Keratinocyte (primary cell): ENCODE measurements at regions not wholly inside any gene's neighbourhood (a gene's known extent, or its start where the extent isn't known, plus 50 kb on each side); places are given as distances from the start of the nearest gene placed in this dataset.
"Not testable (repeated sequence)": the region's sequence is repeated elsewhere in the genome, so short reads cannot be mapped to it uniquely, and the experiment has no call there.

Experiments
- DNase-seq: peaks from one replicate; pipeline ENCODE4 v3.0.0-alpha.2; 2011; ENCODE audit warnings: low read depth, missing footprints, low spot score
- FAIRE-seq: peaks from 2 replicates; lab custom pipeline; 2011; peaks lifted over from hg19 to GRCh38; lab: Jason Lieb, UNC
- H2AFZ ChIP-seq: 2 replicates; pipeline ENCODE4 v1.6.0; 2012; ENCODE audit warnings: low read length, control low read depth, inconsistent platforms; ENCODE audit not compliant: control insufficient read depth
- H3K27ac ChIP-seq: 2 replicates; pipeline ENCODE4 v1.5.1; 2011; ENCODE audit warnings: low read length; ENCODE audit not compliant: control insufficient read depth, insufficient read depth
- H3K27me3 ChIP-seq: 3 replicates; pipeline ENCODE4 v1.6.0; 2011; ENCODE audit warnings: low read length; ENCODE audit not compliant: control insufficient read depth, insufficient read depth; ENCODE audit errors: extremely low read depth
- H3K36me3 ChIP-seq, 2 experiments: 2 replicates in 1 of 2; 3 replicates in 1 of 2; pipeline ENCODE4 v1.5.1; 2011; ENCODE audit warnings: low read length in 2 of 2, mild to moderate bottlenecking in 1 of 2; ENCODE audit not compliant: control insufficient read depth in 2 of 2, insufficient read depth in 2 of 2; ENCODE audit errors: extremely low read depth in 1 of 2
- H3K4me1 ChIP-seq: 3 replicates; pipeline ENCODE4 v1.5.1; 2011; ENCODE audit warnings: low read length; ENCODE audit not compliant: control insufficient read depth, insufficient read depth; ENCODE audit errors: extremely low read depth
- H3K4me2 ChIP-seq: 3 replicates; pipeline ENCODE4 v1.6.0; 2011; ENCODE audit warnings: low read depth, low read length; ENCODE audit not compliant: control insufficient read depth, insufficient read depth; ENCODE audit errors: extremely low read depth
- H3K4me3 ChIP-seq, 3 experiments: fragments of 200-600 bp in 1 of 3; sonication (generic) in 1 of 3; 2 replicates in 2 of 3; 3 replicates in 1 of 3; pipeline ENCODE4 v1.5.1; 2011 to 2016; ENCODE audit warnings: low read length in 3 of 3, mild to moderate bottlenecking in 3 of 3, control low read depth in 2 of 3, inconsistent platforms in 1 of 3, low read depth in 1 of 3, mixed read lengths in 1 of 3, mixed run types in 1 of 3, moderate library complexity in 1 of 3; ENCODE audit not compliant: control insufficient read depth in 2 of 3, insufficient read depth in 2 of 3; ENCODE audit errors: extremely low read depth in 1 of 3
- H3K79me2 ChIP-seq: 2 replicates; pipeline ENCODE4 v1.6.0; 2012; ENCODE audit warnings: low read length; ENCODE audit not compliant: control insufficient read depth, insufficient read depth
- H3K9ac ChIP-seq: 3 replicates; pipeline ENCODE4 v1.6.0; 2011; ENCODE audit warnings: low read length; ENCODE audit not compliant: control insufficient read depth, insufficient read depth; ENCODE audit errors: extremely low read depth
- H3K9me1 ChIP-seq: 3 replicates; pipeline ENCODE4 v1.6.0; 2011; ENCODE audit warnings: low read length; ENCODE audit not compliant: control insufficient read depth, insufficient read depth; ENCODE audit errors: extremely low read depth
- H3K9me3 ChIP-seq: 2 replicates; pipeline ENCODE4 v1.5.1; 2012; ENCODE audit warnings: low read depth, low read length; ENCODE audit not compliant: control insufficient read depth
- H4K20me1 ChIP-seq: 3 replicates; pipeline ENCODE4 v1.6.0; 2011; ENCODE audit warnings: low read length; ENCODE audit not compliant: control insufficient read depth, insufficient read depth; ENCODE audit errors: extremely low read depth
- CTCF ChIP-seq, 3 experiments: IDR thresholded peaks in 1 of 3; conservative IDR thresholded peaks in 1 of 3; optimal IDR thresholded peaks in 1 of 3; 2 replicates in 2 of 3; 3 replicates in 1 of 3; pipeline versions ENCODE3 to v1.5.1; 2011; ENCODE audit warnings: low read length in 3 of 3, mild to moderate bottlenecking in 3 of 3, moderate library complexity in 2 of 3, control low read depth in 1 of 3, inconsistent platforms in 1 of 3; ENCODE audit not compliant: insufficient read depth in 2 of 3; ENCODE audit errors: extremely low read depth in 1 of 3
- EZH2 ChIP-seq: IDR thresholded peaks from one replicate; pipeline ENCODE4 v1.6.1; 2012; ENCODE audit warnings: inconsistent platforms, mild to moderate bottlenecking, low read length, moderate library complexity
- dilution Hi-C: fragments of 300-500 bp; cut with MboI; formaldehyde crosslinking; loops from one replicate; pipeline ENCODE4 v1.7.0; 2020; ENCODE audit warnings: low sequenced_read_pairs; ENCODE audit not compliant: extremely low pct_ligation_motif_present

DNA sequence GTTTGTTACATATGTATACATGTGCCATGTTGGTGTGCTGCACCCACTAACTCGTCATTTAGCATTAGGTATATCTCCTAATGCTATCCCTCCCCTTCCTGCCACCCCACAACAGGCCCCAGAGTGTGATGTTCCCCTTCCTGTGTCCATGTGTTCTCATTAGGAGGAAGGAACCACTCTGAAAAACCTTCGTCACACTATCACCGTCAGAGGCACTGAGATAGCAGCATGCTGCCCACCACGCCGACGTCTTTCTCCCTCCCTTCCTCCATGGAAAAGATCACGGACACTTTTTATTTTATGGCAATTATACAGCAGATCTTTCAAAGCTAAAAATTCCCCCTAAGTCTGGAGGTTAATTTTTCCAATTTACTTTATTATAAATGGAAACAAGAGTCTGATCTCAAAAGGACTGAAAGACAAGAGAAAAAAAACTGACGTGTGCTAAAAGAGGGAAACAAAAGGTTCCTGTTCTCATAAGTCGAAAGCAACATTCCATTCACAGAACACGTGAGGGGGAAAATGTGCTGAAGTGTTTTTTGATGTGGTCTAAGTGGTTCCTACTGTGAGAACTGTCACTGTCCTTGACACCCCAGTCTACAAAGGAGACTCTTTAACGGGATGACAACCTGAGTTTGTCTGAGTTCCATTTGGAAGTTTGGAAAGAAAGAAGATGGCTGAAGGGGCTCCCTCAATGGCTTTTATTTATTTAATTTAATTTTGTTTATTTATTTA lies 339.7 kb upstream of the IRX2 start:
- DNase-seq (no peak), FAIRE-seq (no peak)
- H3K36me3 ChIP-seq = no peaks in the 10 kb centered on the region
- H3K27me3 ChIP-seq = no peaks in the 10 kb centered on the region
- dilution Hi-C loops = no loop called here
- no peaks in the 10 kb centered on the region for H3K9me1 ChIP-seq
- H3K79me2 ChIP-seq = no peaks in the 10 kb centered on the region
- no peak overlapping the region for H3K4me3 ChIP-seq
- H3K4me2 ChIP-seq = no peak overlapping the region
- peaks cover 5% of the 10 kb centered on the region for H3K9me3 ChIP-seq
- no peak overlapping the region for H3K27ac ChIP-seq
- no peaks in the 10 kb centered on the region for H4K20me1 ChIP-seq
- H2AFZ ChIP-seq = no peak overlapping the region
- TF ChIP-seq CTCF (optimal IDR thresholded peaks at IDR 0.05 in 1 of 3, IDR thresholded peaks at IDR 0.05 in 1 of 3, conservative IDR thresholded peaks at IDR 0.05 in 1 of 3; ENCODE audit: extremely low read depth in 1 of 3, insufficient read depth in 2 of 3, low read length in 3 of 3) (no peak), EZH2 (no peak)
- H3K4me1 ChIP-seq = no peaks in the 10 kb centered on the region
- H3K9ac ChIP-seq = no peak overlapping the region

- H4K20me1 ChIP-seq, dilution Hi-C loops, H3K4me1 ChIP-seq, H3K27ac ChIP-seq, H3K4me3 ChIP-seq, FAIRE-seq, DNase-seq, H3K9me1 ChIP-seq, H3K36me3 ChIP-seq, H3K9ac ChIP-seq, H3K4me2 ChIP-seq, H3K27me3 ChIP-seq, H3K9me3 ChIP-seq, H3K79me2 ChIP-seq, H2AFZ ChIP-seq: not testable (repeated sequence)
Observed at GRCh38 chr5:3090305-3090704, 338.8 kb upstream of the IRX2 start.

GRCh38 chr5:3080366-3080765 lies 328.9 kb upstream of the IRX2 start:
- no peaks in the 10 kb centered on the region for H4K20me1 ChIP-seq
- H3K4me2 ChIP-seq = no peak overlapping the region
- TF ChIP-seq CTCF (optimal IDR thresholded peaks at IDR 0.05 in 1 of 3, IDR thresholded peaks at IDR 0.05 in 1 of 3, conservative IDR thresholded peaks at IDR 0.05 in 1 of 3; ENCODE audit: extremely low read depth in 1 of 3, insufficient read depth in 2 of 3, low read length in 3 of 3) (no peak), EZH2 (no peak)
- no peak overlapping the region for H3K4me3 ChIP-seq
- no peak overlapping the region for H3K9ac ChIP-seq
- H3K79me2 ChIP-seq = no peaks in the 10 kb centered on the region
- dilution Hi-C loops = no loop called here
- no peak overlapping the region for H3K27ac ChIP-seq
- H3K9me3 ChIP-seq = peaks cover 1% of the 10 kb centered on the region
- H3K4me1 ChIP-seq = no peaks in the 10 kb centered on the region
- H3K27me3 ChIP-seq = no peaks in the 10 kb centered on the region
- DNase-seq = no peak
- no peak overlapping the region for H2AFZ ChIP-seq
- no peak for FAIRE-seq
- no peaks in the 10 kb centered on the region for H3K9me1 ChIP-seq
- no peaks in the 10 kb centered on the region for H3K36me3 ChIP-seq
